Epithelial cell of proximal tubule (primary cell): ENCODE measurements at regions not wholly inside any gene's neighbourhood (a gene's known extent, or its start where the extent isn't known, plus 50 kb on each side); places are given as distances from the start of the nearest gene placed in this dataset.

ENCODE experiments used
- DNase-seq: peaks from one replicate; pipeline ENCODE4 v3.0.0-alpha.2; 2011; ENCODE audit warnings: low read depth
- H3K4me3 ChIP-seq: 2 replicates; pipeline ENCODE4 v1.5.1; 2011; ENCODE audit warnings: low read depth, mild to moderate bottlenecking, low read length
- CTCF ChIP-seq: conservative IDR thresholded peaks from 2 replicates; pipeline ENCODE4 v1.5.1; 2012; ENCODE audit warnings: low read depth, mild to moderate bottlenecking, low read length

- no peak for DNase-seq
- no peak for TF ChIP-seq CTCF
- no peak overlapping the region for H3K4me3 ChIP-seq
Measured at GRCh38 chr17:77503293-77503655, 362.5 kb downstream of the SEC14L1 start.

- H3K4me3 ChIP-seq = no peak overlapping the region
- no peak for TF ChIP-seq CTCF
- DNase-seq = no peak
Measured at GRCh38 chr17:77503916-77504651, 363.3 kb downstream of the SEC14L1 start.

- no peak overlapping the region for H3K4me3 ChIP-seq
- TF ChIP-seq CTCF = no peak
- no peak for DNase-seq
Measured at GRCh38 chr17:77504652-77505155, 363.9 kb downstream of the SEC14L1 start.

- H3K4me3 ChIP-seq = no peak overlapping the region
- DNase-seq = no peak
- no peak for TF ChIP-seq CTCF
Measured at GRCh38 chr17:77505181-77505639, 364.4 kb downstream of the SEC14L1 start.

GRCh38 chr17:77506371-77506991, 365.7 kb downstream of the SEC14L1 start:
- TF ChIP-seq CTCF = no peak
- DNase-seq = no peak
- no peak overlapping the region for H3K4me3 ChIP-seq

- DNase-seq = no peak
- H3K4me3 ChIP-seq = no peak overlapping the region
- no peak for TF ChIP-seq CTCF
Measured at GRCh38 chr17:77507111-77507885, 366.5 kb downstream of the SEC14L1 start.
